Naive B cell (primary cell): ENCODE measurements at regions not wholly inside any gene's neighbourhood (a gene's known extent, or its start where the extent isn't known, plus 50 kb on each side); places are given as distances from the start of the nearest gene placed in this dataset.
A peak's percentile ranks its signal among the peaks of the same experiment; 100 is the strongest.
"Not testable (repeated sequence)": the region's sequence is repeated elsewhere in the genome, so short reads cannot be mapped to it uniquely, and the experiment has no call there.

Experiments used
- ATAC-seq, 2 donors: fragments of 150-1000 bp; cut with Tn5 transposase; 2 replicates each; pipeline ENCODE4 v1.10.0; 2021; ENCODE audit warnings: low read depth in 2 of 2, mild to moderate bottlenecking in 2 of 2, moderate library complexity in 2 of 2
- DNase-seq: peaks from one replicate; pipeline ENCODE4 v3.0.0; 2022
- H3K27ac Mint-ChIP-seq, 6 donors: one replicate each; pipeline ENCODE4 v1.8.0; 2020 to 2022; ENCODE audit warnings: mild to moderate bottlenecking in 6 of 6, mixed read lengths in 6 of 6, moderate library complexity in 5 of 6, inconsistent platforms in 2 of 6
- H3K27me3 Mint-ChIP-seq, 3 donors: one replicate each; pipeline ENCODE4 v1.8.0; 2021 to 2022; ENCODE audit warnings: mixed read lengths in 3 of 3, mild to moderate bottlenecking in 1 of 3
- H3K36me3 Mint-ChIP-seq, 2 donors: one replicate each; pipeline ENCODE4 v1.8.0; 2020 to 2022; ENCODE audit warnings: mixed read lengths in 2 of 2, inconsistent platforms in 1 of 2, mild to moderate bottlenecking in 1 of 2
- H3K4me1 Mint-ChIP-seq, 3 donors: one replicate each; pipeline ENCODE4 v1.8.0; 2020 to 2022; ENCODE audit warnings: mixed read lengths in 3 of 3, inconsistent platforms in 1 of 3, mild to moderate bottlenecking in 1 of 3, moderate library complexity in 1 of 3
- H3K4me3 Mint-ChIP-seq, 8 donors: one replicate each; pipeline ENCODE4 v1.8.0; 2020 to 2022; ENCODE audit warnings: mild to moderate bottlenecking in 8 of 8, mixed read lengths in 8 of 8, moderate library complexity in 8 of 8, inconsistent platforms in 2 of 8
- H3K9me3 Mint-ChIP-seq, 7 donors: one replicate each; pipeline ENCODE4 v1.8.0; 2020 to 2022; ENCODE audit warnings: mixed read lengths in 7 of 7, mild to moderate bottlenecking in 5 of 7, inconsistent platforms in 2 of 7, moderate library complexity in 1 of 7

GRCh38 chr6:88520445-88520844, 354.3 kb upstream of the CNR1 start:
- DNase-seq (no peak), ATAC-seq (no peak)
- Mint-ChIP-seq H3K4me1 (no peaks in the 10 kb centered on the region), H3K4me3 (no peak overlapping the region), H3K27me3 (peaks cover 5 to 15% (median 6%) of the 10 kb centered on the region in 3 donors), H3K27ac (peak overlapping the region in 1 of 6 donors; percentile 62), H3K36me3 (peaks cover 5 to 7% of the 10 kb centered on the region in 2 donors), H3K9me3 (peaks cover 3 to 13% (median 7%) of the 10 kb centered on the region in 7 donors)

GRCh38 chr6:88520017-88520338, 353.8 kb upstream of the CNR1 start:
- Mint-ChIP-seq H3K4me3 (no peak overlapping the region), H3K4me1 (no peaks in the 10 kb centered on the region), H3K9me3 (peaks cover 3 to 12% (median 7%) of the 10 kb centered on the region in 7 donors), H3K27ac (peak overlapping the region in 1 of 6 donors; percentile 4), H3K27me3 (peaks cover 5 to 15% (median 6%) of the 10 kb centered on the region in 3 donors), H3K36me3 (peaks cover 5 to 7% of the 10 kb centered on the region in 2 donors)
- DNase-seq, result no peak
- no peak for ATAC-seq

- no peak overlapping the region for H3K4me3 Mint-ChIP-seq
- peaks cover 5 to 10% (median 6%) of the 10 kb centered on the region in 3 donors for H3K27me3 Mint-ChIP-seq
- ATAC-seq (no peak), DNase-seq (no peak)
- peaks cover 5 to 7% of the 10 kb centered on the region in 2 donors for H3K36me3 Mint-ChIP-seq
- peak overlapping the region in 2 of 6 donors; percentile 4 to 9 for H3K27ac Mint-ChIP-seq
- peaks cover 3 to 10% (median 5%) of the 10 kb centered on the region in 7 donors for H3K9me3 Mint-ChIP-seq
- H3K4me1 Mint-ChIP-seq, result no peaks in the 10 kb centered on the region
Measured at GRCh38 chr6:88519301-88520016, 353.3 kb upstream of the CNR1 start.

- Mint-ChIP-seq H3K27me3 (peaks cover 5 to 6% (median 6%) of the 10 kb centered on the region in 3 donors), H3K27ac (peak overlapping the region in 1 of 6 donors; percentile 42), H3K4me1 (no peaks in the 10 kb centered on the region), H3K36me3 (peaks cover 5 to 7% of the 10 kb centered on the region in 2 donors), H3K4me3 (no peak overlapping the region), H3K9me3 (peaks cover 3 to 8% (median 5%) of the 10 kb centered on the region in 7 donors)
- ATAC-seq (no peak), DNase-seq (no peak)
Measured at GRCh38 chr6:88517737-88518136, 351.6 kb upstream of the CNR1 start.

- peaks cover 0 to 5% (median 0%) of the 10 kb centered on the region in 3 donors for H3K27me3 Mint-ChIP-seq
- no peaks in the 10 kb centered on the region for H3K4me1 Mint-ChIP-seq
- H3K27ac Mint-ChIP-seq, result no peak overlapping the region
- peaks cover 0 to 2% (median under 1%) of the 10 kb centered on the region in 7 donors for H3K9me3 Mint-ChIP-seq
- no peaks in the 10 kb centered on the region for H3K36me3 Mint-ChIP-seq
- H3K4me3 Mint-ChIP-seq, result no peak overlapping the region
- no peak for DNase-seq
- ATAC-seq, result no peak
Measured at GRCh38 chr6:88513920-88514319, 347.8 kb upstream of the CNR1 start.

- DNase-seq (no peak), ATAC-seq (no peak)
- Mint-ChIP-seq H3K36me3 (no peaks in the 10 kb centered on the region), H3K27ac (no peak overlapping the region), H3K27me3 (peaks cover 0 to 5% (median 0%) of the 10 kb centered on the region in 3 donors), H3K4me3 (no peak overlapping the region), H3K4me1 (no peaks in the 10 kb centered on the region), H3K9me3 (peaks cover 0 to 4% (median 2%) of the 10 kb centered on the region in 7 donors)
Measured at GRCh38 chr6:88513471-88513870, 347.3 kb upstream of the CNR1 start.

- H3K9me3 Mint-ChIP-seq, result peaks cover 0 to 6% (median 3%) of the 10 kb centered on the region in 7 donors
- H3K27me3 Mint-ChIP-seq, result peaks cover 0 to 5% (median 0%) of the 10 kb centered on the region in 3 donors
- no peak overlapping the region for H3K4me3 Mint-ChIP-seq
- no peak overlapping the region for H3K27ac Mint-ChIP-seq
- ATAC-seq (no peak), DNase-seq (no peak)
- no peaks in the 10 kb centered on the region for H3K4me1 Mint-ChIP-seq
- no peaks in the 10 kb centered on the region for H3K36me3 Mint-ChIP-seq
Measured at GRCh38 chr6:88512951-88513350, 346.8 kb upstream of the CNR1 start.

GRCh38 chr6:88502391-88502790, 336.2 kb upstream of the CNR1 start:
- Mint-ChIP-seq H3K27me3 (peaks cover 0 to 7% (median 0%) of the 10 kb centered on the region in 3 donors), H3K4me3 (no peak overlapping the region), H3K36me3 (peaks cover 8 to 25% of the 10 kb centered on the region in 2 donors), H3K27ac (no peak overlapping the region), H3K9me3 (peaks cover 16 to 65% (median 42%) of the 10 kb centered on the region in 7 donors), H3K4me1 (peaks cover 16 to 23% (median 17%) of the 10 kb centered on the region in 3 donors)
- ATAC-seq (no peak), DNase-seq (no peak)

GRCh38 chr6:88499845-88500699, 333.9 kb upstream of the CNR1 start:
- Mint-ChIP-seq H3K27ac (peak overlapping the region in 2 of 6 donors; percentile 44 to 72), H3K9me3 (peaks cover 11 to 65% (median 43%) of the 10 kb centered on the region in 7 donors), H3K4me1 (peaks cover 19 to 24% (median 21%) of the 10 kb centered on the region in 3 donors), H3K4me3 (peak overlapping the region in 3 of 8 donors; percentile 21 to 35 (median 30)), H3K36me3 (peaks cover 8 to 11% of the 10 kb centered on the region in 2 donors), H3K27me3 (peaks cover 0 to 7% (median 0%) of the 10 kb centered on the region in 3 donors)
- ATAC-seq (peak; percentile 47), DNase-seq (no peak)

GRCh38 chr6:88499436-88499835, 333.3 kb upstream of the CNR1 start:
- ATAC-seq (no peak), DNase-seq (no peak)
- Mint-ChIP-seq H3K27ac (peak overlapping the region in 2 of 6 donors; percentile 28 to 68), H3K36me3 (peaks cover 8 to 9% of the 10 kb centered on the region in 2 donors), H3K4me3 (peak overlapping the region in 1 of 8 donors; percentile 37), H3K4me1 (peaks cover 21 to 28% (median 25%) of the 10 kb centered on the region in 3 donors), H3K9me3 (peaks cover 9 to 64% (median 43%) of the 10 kb centered on the region in 7 donors), H3K27me3 (peaks cover 0 to 7% (median 0%) of the 10 kb centered on the region in 3 donors)

GRCh38 chr6:88497403-88497802, 331.3 kb upstream of the CNR1 start:
- Mint-ChIP-seq H3K4me3 (peak overlapping the region in 2 of 8 donors; percentile 29 to 48), H3K27ac (peak overlapping the region in 5 of 6 donors; percentile 41 to 86 (median 69)), H3K9me3 (peaks cover 7 to 54% (median 39%) of the 10 kb centered on the region in 7 donors), H3K4me1 (peaks cover 30 to 40% (median 38%) of the 10 kb centered on the region in 3 donors)
- H3K36me3 Mint-ChIP-seq, H3K27me3 Mint-ChIP-seq: not testable (repeated sequence)
- DNase-seq (peak; percentile 24), ATAC-seq (peak; percentile 63 to 78)

- H3K27me3 Mint-ChIP-seq, result no peaks in the 10 kb centered on the region
- DNase-seq, result no peak
- peak overlapping the region in 6 of 8 donors; percentile 10 to 84 (median 54) for H3K4me3 Mint-ChIP-seq
- peaks cover 19 to 29% (median 29%) of the 10 kb centered on the region in 3 donors for H3K4me1 Mint-ChIP-seq
- peak overlapping the region in 5 of 6 donors; percentile 4 to 85 (median 35) for H3K27ac Mint-ChIP-seq
- ATAC-seq, result peak; percentile 42 to 48
- H3K36me3 Mint-ChIP-seq, result peaks cover 0 to 9% of the 10 kb centered on the region in 2 donors
- H3K9me3 Mint-ChIP-seq, result peaks cover 7 to 43% (median 34%) of the 10 kb centered on the region in 7 donors
Measured at GRCh38 chr6:88494401-88495140, 328.4 kb upstream of the CNR1 start.
